MG63 (cell line): ENCODE measurements at regions not wholly inside any gene's neighbourhood (a gene's known extent, or its start where the extent isn't known, plus 50 kb on each side); places are given as distances from the start of the nearest gene placed in this dataset.

Experiments used
- DNase-seq: peaks from one replicate; pipeline ENCODE4 v3.0.0-alpha.2; 2020
- H3K27me3 ChIP-seq: fragments of 250-450 bp; sonication (Bioruptor Pico); 2 replicates; pipeline ENCODE4 v1.5.1; 2020; ENCODE audit warnings: mild to moderate bottlenecking, moderate library complexity
- H3K36me3 ChIP-seq: fragments of 250-450 bp; sonication (Bioruptor Pico); 2 replicates; pipeline ENCODE4 v1.5.1; 2020; ENCODE audit warnings: mild to moderate bottlenecking, moderate library complexity
- H3K4me3 ChIP-seq: fragments of 250-450 bp; sonication (Bioruptor Pico); 2 replicates; pipeline ENCODE4 v1.5.1; 2020; ENCODE audit warnings: mild to moderate bottlenecking, moderate library complexity
- H3K9me3 ChIP-seq: fragments of 250-450 bp; sonication (Bioruptor Pico); 2 replicates; pipeline ENCODE4 v1.5.1; 2020; ENCODE audit warnings: mild to moderate bottlenecking, moderate library complexity

GRCh38 chr6:159118924-159119323 lies 50.3 kb upstream of the FNDC1 start:
- H3K9me3 ChIP-seq: no peaks in the 10 kb centered on the region
- H3K27me3 ChIP-seq: no peaks in the 10 kb centered on the region
- no peaks in the 10 kb centered on the region for H3K36me3 ChIP-seq
- H3K4me3 ChIP-seq: no peak overlapping the region
- no peak for DNase-seq

DNA sequence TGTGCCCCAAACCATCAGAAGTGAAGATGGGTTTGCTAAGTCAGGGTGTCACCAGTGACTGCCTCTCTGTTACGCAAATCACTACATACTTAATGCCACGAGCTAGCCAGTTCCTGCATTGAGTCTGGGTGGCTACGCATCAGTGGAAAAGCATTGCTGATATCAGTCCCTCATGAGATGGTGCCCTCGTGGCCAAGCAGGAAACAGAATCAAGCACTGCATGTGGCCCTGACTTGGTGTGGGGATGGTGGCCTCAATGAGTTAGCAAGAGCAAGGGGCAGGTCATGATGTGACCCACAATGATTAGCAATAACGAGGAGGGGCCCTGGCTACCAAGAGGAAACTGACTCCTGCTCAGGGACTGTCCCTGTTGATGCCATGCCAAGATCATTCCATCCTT lies 51.6 kb upstream of the FNDC1 start:
- H3K4me3 ChIP-seq: no peak overlapping the region
- DNase-seq: no peak
- no peaks in the 10 kb centered on the region for H3K36me3 ChIP-seq
- H3K27me3 ChIP-seq: no peaks in the 10 kb centered on the region
- no peaks in the 10 kb centered on the region for H3K9me3 ChIP-seq

DNA sequence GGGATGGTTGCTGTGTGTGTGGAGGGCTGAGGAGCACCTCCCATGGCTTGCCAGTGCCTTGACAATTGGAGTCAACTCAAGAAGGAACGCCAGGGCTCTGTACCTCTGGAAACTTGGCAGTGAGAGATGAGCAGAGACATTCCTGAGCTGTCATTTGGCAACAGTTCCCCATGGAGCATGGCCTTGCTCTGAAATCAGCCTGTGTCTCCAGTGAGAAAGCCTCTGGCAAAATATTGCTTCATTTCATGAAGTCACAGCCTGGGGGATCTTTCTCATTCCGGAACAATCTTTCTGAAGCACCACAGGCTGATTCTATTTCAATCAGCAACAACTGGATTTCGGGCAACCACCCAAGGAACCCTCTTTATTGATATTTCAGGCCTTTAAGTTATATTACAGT lies 52.2 kb upstream of the FNDC1 start:
- H3K27me3 ChIP-seq: no peaks in the 10 kb centered on the region
- DNase-seq: peak; percentile 70
- H3K9me3 ChIP-seq: no peaks in the 10 kb centered on the region
- H3K36me3 ChIP-seq: no peaks in the 10 kb centered on the region
- no peak overlapping the region for H3K4me3 ChIP-seq

GRCh38 chr6:159116343-159116742 lies 52.9 kb upstream of the FNDC1 start:
- H3K36me3 ChIP-seq: no peaks in the 10 kb centered on the region
- H3K27me3 ChIP-seq: no peaks in the 10 kb centered on the region
- no peaks in the 10 kb centered on the region for H3K9me3 ChIP-seq
- no peak overlapping the region for H3K4me3 ChIP-seq
- no peak for DNase-seq

GRCh38 chr6:159114569-159114968 lies 54.6 kb upstream of the FNDC1 start:
- H3K9me3 ChIP-seq: no peaks in the 10 kb centered on the region
- DNase-seq: no peak
- H3K36me3 ChIP-seq: no peaks in the 10 kb centered on the region
- H3K27me3 ChIP-seq: no peaks in the 10 kb centered on the region
- H3K4me3 ChIP-seq: no peak overlapping the region

GRCh38 chr6:159113223-159113622 lies 56.0 kb upstream of the FNDC1 start:
- Histone ChIP-seq H3K27me3 (no peaks in the 10 kb centered on the region), H3K4me3 (no peak overlapping the region), H3K36me3 (no peaks in the 10 kb centered on the region), H3K9me3 (no peaks in the 10 kb centered on the region)
- no peak for DNase-seq

GRCh38 chr6:159112714-159113113 lies 56.5 kb upstream of the FNDC1 start:
- Histone ChIP-seq H3K27me3 (no peaks in the 10 kb centered on the region), H3K36me3 (no peaks in the 10 kb centered on the region), H3K4me3 (no peak overlapping the region), H3K9me3 (no peaks in the 10 kb centered on the region)
- no peak for DNase-seq

- H3K4me3 ChIP-seq: no peak overlapping the region
- H3K9me3 ChIP-seq: no peaks in the 10 kb centered on the region
- H3K36me3 ChIP-seq: no peaks in the 10 kb centered on the region
- H3K27me3 ChIP-seq: no peaks in the 10 kb centered on the region
- no peak for DNase-seq
Observed at GRCh38 chr6:159110748-159111147, 58.5 kb upstream of the FNDC1 start.

DNA sequence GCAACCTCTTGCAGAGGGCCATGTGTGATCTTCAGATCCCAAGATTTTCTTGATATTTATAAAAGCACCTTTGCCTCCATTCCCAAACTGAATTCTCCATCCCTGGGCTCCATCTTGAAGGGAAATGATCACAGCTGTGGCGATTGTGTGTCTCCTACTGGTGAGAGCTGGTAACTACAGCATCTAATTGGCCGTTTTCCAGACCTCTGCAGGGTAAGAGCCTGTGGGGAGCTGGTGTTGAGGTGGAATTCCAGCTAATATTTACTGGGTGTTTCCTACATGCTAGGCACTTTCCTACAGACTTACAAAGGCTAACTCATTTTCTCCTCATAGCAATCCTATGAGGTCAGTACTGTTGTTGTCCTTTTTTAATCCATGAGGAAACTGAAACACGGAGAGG lies 59.2 kb upstream of the FNDC1 start:
- Histone ChIP-seq H3K9me3 (no peaks in the 10 kb centered on the region), H3K4me3 (no peak overlapping the region), H3K27me3 (no peaks in the 10 kb centered on the region), H3K36me3 (no peaks in the 10 kb centered on the region)
- DNase-seq: peak; percentile 9

DNA sequence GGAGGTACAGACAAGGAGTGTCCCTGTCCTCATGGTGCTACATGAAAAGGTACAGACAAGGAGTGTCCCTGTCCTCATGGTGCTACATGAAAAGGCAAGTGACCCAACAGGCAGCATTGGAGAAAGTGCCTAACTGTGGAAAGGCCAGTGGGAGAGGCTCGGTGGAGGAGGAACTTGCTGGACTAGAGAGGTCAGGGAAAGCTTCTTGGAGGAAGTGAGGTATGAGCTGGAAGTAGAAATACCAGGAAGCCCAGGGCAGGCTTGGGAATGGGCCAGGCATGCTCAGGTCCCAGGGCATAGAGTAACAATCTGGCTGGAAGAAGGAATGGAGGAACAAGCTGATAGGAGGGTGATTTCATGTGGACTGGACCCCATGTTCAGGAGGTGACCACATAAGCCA lies 59.8 kb upstream of the FNDC1 start:
- peak; percentile 15 for DNase-seq
- no peaks in the 10 kb centered on the region for H3K27me3 ChIP-seq
- H3K4me3 ChIP-seq: no peak overlapping the region
- no peaks in the 10 kb centered on the region for H3K9me3 ChIP-seq
- no peaks in the 10 kb centered on the region for H3K36me3 ChIP-seq

GRCh38 chr6:159108426-159108985 lies 60.7 kb upstream of the FNDC1 start:
- Histone ChIP-seq H3K36me3 (no peaks in the 10 kb centered on the region), H3K27me3 (no peaks in the 10 kb centered on the region), H3K9me3 (no peaks in the 10 kb centered on the region), H3K4me3 (no peak overlapping the region)
- DNase-seq: no peak

GRCh38 chr6:159107451-159108260 lies 61.5 kb upstream of the FNDC1 start:
- H3K36me3 ChIP-seq: no peaks in the 10 kb centered on the region
- no peak overlapping the region for H3K4me3 ChIP-seq
- H3K9me3 ChIP-seq: no peaks in the 10 kb centered on the region
- no peaks in the 10 kb centered on the region for H3K27me3 ChIP-seq
- DNase-seq: no peak

GRCh38 chr6:159106627-159107241 lies 61.9 kb upstream of the TAGAP start:
- peak; percentile 53 for DNase-seq
- Histone ChIP-seq H3K27me3 (no peaks in the 10 kb centered on the region), H3K4me3 (no peak overlapping the region), H3K36me3 (no peaks in the 10 kb centered on the region), H3K9me3 (no peaks in the 10 kb centered on the region)

GRCh38 chr6:159105716-159106115 lies 60.9 kb upstream of the TAGAP start:
- DNase-seq: no peak

GRCh38 chr6:159104931-159105330 lies 60.1 kb upstream of the TAGAP start:
- H3K9me3 ChIP-seq: no peaks in the 10 kb centered on the region
- no peaks in the 10 kb centered on the region for H3K27me3 ChIP-seq
- no peaks in the 10 kb centered on the region for H3K36me3 ChIP-seq
- no peak for DNase-seq
- H3K4me3 ChIP-seq: no peak overlapping the region

More at GRCh38 chr6:159105716-159106115, 60.9 kb upstream of the TAGAP start:
- no peaks in the 10 kb centered on the region for H3K36me3 ChIP-seq
- H3K9me3 ChIP-seq: no peaks in the 10 kb centered on the region
- H3K27me3 ChIP-seq: no peaks in the 10 kb centered on the region
- no peak overlapping the region for H3K4me3 ChIP-seq

GRCh38 chr6:159104163-159104925 lies 59.6 kb upstream of the TAGAP start:
- Histone ChIP-seq H3K9me3 (no peaks in the 10 kb centered on the region), H3K4me3 (no peak overlapping the region), H3K36me3 (no peaks in the 10 kb centered on the region), H3K27me3 (no peaks in the 10 kb centered on the region)
- peak; percentile 60 for DNase-seq
